ENCODE measurements at regions not wholly inside any gene's neighbourhood (a gene's known extent, or its start where the extent isn't known, plus 50 kb on each side); places are given as distances from the start of the nearest gene placed in this dataset.

DNA sequence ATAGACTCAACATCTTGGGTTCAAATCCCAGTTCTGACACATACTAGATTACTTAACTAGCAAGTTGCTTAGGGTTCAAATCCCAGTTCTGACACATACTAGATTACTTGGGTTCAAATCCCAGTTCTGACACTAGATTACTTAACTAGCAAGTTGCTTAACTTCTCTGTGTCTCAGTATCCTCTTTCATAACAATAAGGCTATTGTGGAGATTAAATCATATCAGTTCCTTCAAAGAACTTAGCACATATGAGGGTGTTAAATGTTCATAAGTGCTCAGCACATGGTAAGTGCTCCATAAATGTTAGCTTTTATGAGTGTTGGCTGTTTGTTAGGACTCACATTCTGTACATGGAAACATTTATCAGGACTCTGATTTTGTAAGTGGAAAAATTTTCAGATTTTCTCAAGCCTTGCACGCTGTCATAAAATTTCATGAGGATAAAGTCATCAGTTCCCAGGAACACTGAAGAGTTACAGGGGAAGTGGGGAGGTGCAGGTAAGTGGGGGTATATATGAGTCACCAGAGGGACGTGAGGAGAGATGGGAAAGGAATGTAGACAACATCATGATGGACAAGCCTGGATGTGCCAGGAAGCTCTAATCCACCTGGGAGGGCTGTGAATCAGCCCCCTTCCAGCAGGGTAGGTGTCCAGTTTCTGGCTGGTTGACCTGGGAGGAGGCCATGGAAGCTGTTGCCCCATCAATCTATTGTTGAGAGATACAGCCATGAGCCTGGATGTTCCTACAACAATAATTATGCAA lies 532.2 kb upstream of the WWC1 start:
- peaks cover 2% of the 10 kb centered on the region for H3K4me1 Mint-ChIP-seq (ENCODE audit: low read depth)
- H3K36me3 Mint-ChIP-seq (ENCODE audit: insufficient read depth), result no peaks in the 10 kb centered on the region
- DNase-seq (ENCODE audit: low spot score, unreplicated experiment), result no peak
- no peak overlapping the region for H3K4me3 Mint-ChIP-seq (ENCODE audit: low read depth)
- TF ChIP-seq, protein P1, sequence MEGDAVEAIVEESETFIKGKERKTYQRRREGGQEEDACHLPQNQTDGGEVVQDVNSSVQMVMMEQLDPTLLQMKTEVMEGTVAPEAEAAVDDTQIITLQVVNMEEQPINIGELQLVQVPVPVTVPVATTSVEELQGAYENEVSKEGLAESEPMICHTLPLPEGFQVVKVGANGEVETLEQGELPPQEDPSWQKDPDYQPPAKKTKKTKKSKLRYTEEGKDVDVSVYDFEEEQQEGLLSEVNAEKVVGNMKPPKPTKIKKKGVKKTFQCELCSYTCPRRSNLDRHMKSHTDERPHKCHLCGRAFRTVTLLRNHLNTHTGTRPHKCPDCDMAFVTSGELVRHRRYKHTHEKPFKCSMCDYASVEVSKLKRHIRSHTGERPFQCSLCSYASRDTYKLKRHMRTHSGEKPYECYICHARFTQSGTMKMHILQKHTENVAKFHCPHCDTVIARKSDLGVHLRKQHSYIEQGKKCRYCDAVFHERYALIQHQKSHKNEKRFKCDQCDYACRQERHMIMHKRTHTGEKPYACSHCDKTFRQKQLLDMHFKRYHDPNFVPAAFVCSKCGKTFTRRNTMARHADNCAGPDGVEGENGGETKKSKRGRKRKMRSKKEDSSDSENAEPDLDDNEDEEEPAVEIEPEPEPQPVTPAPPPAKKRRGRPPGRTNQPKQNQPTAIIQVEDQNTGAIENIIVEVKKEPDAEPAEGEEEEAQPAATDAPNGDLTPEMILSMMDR (IDR thresholded peaks at IDR 0.05; ENCODE audit: unreplicated experiment), result no peak
- H3K27me3 Mint-ChIP-seq, result peaks cover 3% of the 10 kb centered on the region
- H3K27ac Mint-ChIP-seq, result no peak overlapping the region
- H3K9me3 Mint-ChIP-seq (ENCODE audit: low read depth), result no peaks in the 10 kb centered on the region

DNA sequence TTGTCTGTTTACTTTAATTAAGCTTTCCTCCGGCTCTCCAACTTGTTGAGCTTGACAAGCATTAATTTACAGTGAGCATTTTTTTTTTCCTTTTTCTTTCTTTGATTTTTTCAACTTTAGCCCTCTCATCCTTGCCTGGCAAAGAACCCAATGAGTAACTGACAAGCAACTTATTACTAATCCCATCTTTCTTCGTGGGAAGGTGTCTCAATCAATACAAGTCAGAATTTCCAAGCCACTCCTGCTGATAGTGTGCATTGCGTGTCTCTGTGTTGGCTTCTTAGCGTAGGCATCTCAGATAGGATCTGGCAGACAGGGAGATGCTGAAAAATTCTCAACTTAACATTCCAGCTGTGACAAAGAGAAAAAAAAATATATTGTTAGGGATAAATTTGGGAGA lies 527.7 kb upstream of the WWC1 start:
- no peak overlapping the region for H3K27ac Mint-ChIP-seq
- no peaks in the 10 kb centered on the region for H3K9me3 Mint-ChIP-seq (ENCODE audit: low read depth)
- TF ChIP-seq, protein P1 (IDR thresholded peaks at IDR 0.05; ENCODE audit: unreplicated experiment), result no peak
- no peak overlapping the region for H3K4me3 Mint-ChIP-seq (ENCODE audit: low read depth)
- no peaks in the 10 kb centered on the region for H3K36me3 Mint-ChIP-seq (ENCODE audit: insufficient read depth)
- H3K4me1 Mint-ChIP-seq (ENCODE audit: low read depth), result peaks cover 2% of the 10 kb centered on the region
- H3K27me3 Mint-ChIP-seq, result peaks cover 3% of the 10 kb centered on the region
- DNase-seq (ENCODE audit: low spot score, unreplicated experiment), result no peak

DNA sequence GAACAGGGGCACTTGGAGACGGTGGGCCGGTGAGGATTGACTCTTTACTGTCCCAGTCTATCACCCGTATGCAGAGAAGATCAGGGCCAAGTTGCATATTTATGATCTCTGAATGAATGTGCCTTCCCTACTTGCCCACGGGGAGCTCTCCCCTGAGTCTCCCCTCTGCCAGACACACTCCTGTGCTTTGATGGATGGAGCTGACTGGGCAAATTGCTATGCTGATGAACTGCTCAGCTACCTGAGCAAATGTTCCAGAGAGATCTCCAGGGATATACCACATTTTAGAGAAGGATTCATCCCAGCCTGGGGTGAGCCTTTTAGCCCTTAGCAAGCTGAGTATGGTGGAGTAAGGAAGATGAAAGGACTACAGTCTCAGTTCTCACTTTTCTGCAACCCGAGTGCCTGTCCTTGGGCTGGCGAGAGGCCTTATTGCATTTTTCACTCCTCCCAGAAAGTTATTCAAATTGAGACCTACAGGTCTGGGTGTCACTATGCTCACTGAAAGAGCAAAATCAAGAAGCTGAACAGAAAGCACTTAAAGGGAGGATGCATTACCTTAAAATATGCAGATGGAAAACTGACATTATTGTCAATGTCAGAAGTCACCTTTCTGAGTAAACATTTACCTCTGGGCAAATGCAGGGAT lies 526.7 kb upstream of the WWC1 start:
- no peak for DNase-seq (ENCODE audit: low spot score, unreplicated experiment)
- Mint-ChIP-seq H3K36me3 (ENCODE audit: insufficient read depth) (no peaks in the 10 kb centered on the region), H3K9me3 (ENCODE audit: low read depth) (no peaks in the 10 kb centered on the region), H3K27ac (peak overlapping the region; percentile 3), H3K4me1 (ENCODE audit: low read depth) (peaks cover 2% of the 10 kb centered on the region), H3K4me3 (ENCODE audit: low read depth) (no peak overlapping the region), H3K27me3 (peaks cover 3% of the 10 kb centered on the region)
- TF ChIP-seq, protein P1 (IDR thresholded peaks at IDR 0.05; ENCODE audit: unreplicated experiment), result no peak

DNA sequence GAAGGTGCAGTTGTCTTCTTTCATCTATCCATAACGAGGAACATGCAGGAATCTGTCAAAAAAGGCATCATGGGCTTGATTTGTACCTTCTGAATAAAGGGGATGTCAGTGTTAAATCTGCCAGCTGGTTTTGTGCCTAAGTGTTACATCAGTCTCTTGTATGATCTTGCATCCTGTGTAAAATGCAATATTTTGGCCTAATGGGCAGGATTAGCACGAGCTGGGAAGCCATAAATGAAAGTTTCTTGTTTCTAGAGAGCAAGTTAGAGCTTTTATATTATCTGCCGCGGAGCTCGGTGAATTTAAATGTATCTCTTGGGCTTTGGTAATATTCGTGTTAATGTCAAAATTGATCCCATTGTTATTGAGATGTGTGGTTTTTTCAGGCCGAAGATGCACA lies 526.1 kb upstream of the WWC1 start:
- peaks cover 2% of the 10 kb centered on the region for H3K4me1 Mint-ChIP-seq (ENCODE audit: low read depth)
- no peaks in the 10 kb centered on the region for H3K36me3 Mint-ChIP-seq (ENCODE audit: insufficient read depth)
- no peak for DNase-seq (ENCODE audit: low spot score, unreplicated experiment)
- H3K4me3 Mint-ChIP-seq (ENCODE audit: low read depth), result no peak overlapping the region
- H3K27me3 Mint-ChIP-seq, result peaks cover 3% of the 10 kb centered on the region
- H3K27ac Mint-ChIP-seq, result no peak overlapping the region
- H3K9me3 Mint-ChIP-seq (ENCODE audit: low read depth), result no peaks in the 10 kb centered on the region
- TF ChIP-seq, protein P1 (IDR thresholded peaks at IDR 0.05; ENCODE audit: unreplicated experiment), result no peak

DNA sequence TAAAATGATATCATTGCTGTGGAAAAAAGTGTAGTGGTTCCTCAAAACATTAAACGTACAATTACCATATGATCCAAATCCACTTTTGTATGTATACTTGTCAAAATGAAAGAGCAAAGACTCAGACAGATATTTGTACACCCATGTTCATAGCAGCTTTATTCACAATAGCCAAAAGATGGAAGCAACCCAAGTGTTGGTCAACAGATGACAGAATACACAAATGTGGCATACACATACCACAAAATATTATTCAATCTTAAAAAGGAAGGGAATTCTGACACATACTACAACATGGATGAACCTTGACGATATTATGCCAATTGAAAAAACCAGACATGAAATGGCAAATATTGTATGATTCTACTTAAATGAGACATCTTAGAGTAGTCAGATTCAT lies 524.5 kb upstream of the WWC1 start:
- TF ChIP-seq, protein P1 (IDR thresholded peaks at IDR 0.05; ENCODE audit: unreplicated experiment), result no peak
- no peaks in the 10 kb centered on the region for H3K36me3 Mint-ChIP-seq (ENCODE audit: insufficient read depth)
- no peak overlapping the region for H3K27ac Mint-ChIP-seq
- no peak for DNase-seq (ENCODE audit: low spot score, unreplicated experiment)
- peaks cover 2% of the 10 kb centered on the region for H3K27me3 Mint-ChIP-seq
- peaks cover 2% of the 10 kb centered on the region for H3K4me1 Mint-ChIP-seq (ENCODE audit: low read depth)
- no peak overlapping the region for H3K4me3 Mint-ChIP-seq (ENCODE audit: low read depth)
- H3K9me3 Mint-ChIP-seq (ENCODE audit: low read depth), result no peaks in the 10 kb centered on the region
